Pons (tissue), 1 donor: ENCODE measurements at regions not wholly inside any gene's neighbourhood (a gene's known extent, or its start where the extent isn't known, plus 50 kb on each side); places are given as distances from the start of the nearest gene placed in this dataset.
"Not testable (repeated sequence)": the region's sequence is repeated elsewhere in the genome, so short reads cannot be mapped to it uniquely, and the experiment has no call there.

ENCODE experiments used
- DNase-seq: peaks from one replicate; pipeline ENCODE4 v3.0.0-alpha.2; 2016; ENCODE audit warnings: low spot score

DNA sequence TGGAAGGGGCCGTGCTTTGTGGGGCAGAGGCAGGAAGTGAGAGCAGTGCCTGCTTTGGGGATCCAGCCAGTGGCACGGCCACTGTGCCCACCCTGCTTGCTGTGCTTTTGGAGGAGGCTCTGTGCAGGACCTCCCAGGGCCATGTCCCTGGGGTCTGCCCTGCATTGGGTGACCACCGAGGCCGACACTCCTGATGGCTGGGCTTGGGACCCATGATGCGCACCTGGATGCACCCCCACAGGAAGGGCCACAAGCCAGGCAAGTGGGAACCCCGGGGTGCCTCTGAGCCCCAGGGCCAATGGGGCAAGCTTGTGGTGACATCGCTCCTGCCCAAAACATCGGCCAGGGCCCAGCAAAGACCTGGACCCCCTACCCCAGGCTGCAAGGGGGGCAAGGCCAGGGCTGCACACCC is 738.6 kb upstream of the GJE1 start:
- DNase-seq: no peak

- no peak for DNase-seq
Observed at GRCh38 chr6:141393405-141394124, 739.2 kb upstream of the GJE1 start.

DNA sequence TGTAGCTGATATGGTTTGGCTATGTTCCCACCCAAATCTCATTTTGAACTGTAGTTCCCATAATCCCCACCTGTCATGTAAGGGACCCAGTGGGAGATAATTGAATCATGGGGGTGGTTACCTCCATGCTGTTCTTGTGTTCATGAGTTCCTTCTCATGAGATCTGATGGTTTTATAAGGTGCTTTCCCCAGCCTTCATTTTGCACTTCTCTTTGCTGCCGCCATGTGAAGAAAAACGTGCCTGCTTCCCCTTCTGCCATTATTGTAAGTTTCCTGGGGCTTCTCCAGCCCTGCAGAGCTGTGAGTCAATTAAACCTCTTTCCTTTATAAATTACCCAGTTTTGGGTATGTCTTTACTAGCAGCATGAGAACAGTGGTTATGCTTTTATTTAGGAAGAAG is 741.6 kb upstream of the GJE1 start:
- not testable (repeated sequence) for DNase-seq

- DNase-seq: no peak
Observed at GRCh38 chr6:141388666-141389065, 744.1 kb upstream of the GJE1 start.

GRCh38 chr6:141370438-141370837 is 762.3 kb upstream of the GJE1 start:
- no peak for DNase-seq

DNA sequence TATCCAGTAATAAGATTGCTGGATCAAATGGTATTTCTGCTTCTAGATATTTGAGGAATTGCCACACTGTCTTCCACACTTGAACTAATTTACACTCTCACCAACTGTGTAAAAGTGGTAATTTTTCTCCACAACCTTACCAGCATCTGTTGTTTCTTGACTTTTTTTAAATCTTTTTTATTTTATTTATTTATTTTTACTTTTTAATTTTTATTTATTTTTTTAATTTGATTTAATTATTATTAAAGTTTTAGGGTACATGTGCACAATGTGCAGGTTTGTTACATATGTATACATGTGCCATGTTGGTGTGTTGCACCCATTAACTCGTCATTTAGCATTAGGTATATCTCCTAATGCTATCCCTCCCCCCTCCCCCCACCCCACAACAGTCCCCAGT is 765.9 kb upstream of the GJE1 start:
- DNase-seq: not testable (repeated sequence)

DNA sequence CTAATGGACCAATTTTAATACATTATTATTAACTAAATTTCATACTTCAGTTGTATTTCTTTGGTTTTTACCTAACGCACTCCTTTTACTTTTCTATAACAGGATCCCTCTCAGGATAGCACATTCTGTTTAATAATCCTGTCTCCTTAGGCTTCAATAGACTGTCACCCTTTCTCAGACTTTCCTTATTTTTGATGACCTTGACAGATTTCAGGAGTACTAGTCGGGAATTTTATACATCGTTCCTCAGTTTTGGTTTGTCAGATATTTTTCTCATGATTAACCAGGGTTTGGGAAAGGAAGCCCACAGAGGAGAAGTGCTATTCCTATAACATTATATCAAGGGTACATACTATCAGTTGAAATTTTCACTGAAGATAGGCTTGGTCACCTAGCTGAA is 768.0 kb upstream of the GJE1 start:
- DNase-seq: no peak

DNA sequence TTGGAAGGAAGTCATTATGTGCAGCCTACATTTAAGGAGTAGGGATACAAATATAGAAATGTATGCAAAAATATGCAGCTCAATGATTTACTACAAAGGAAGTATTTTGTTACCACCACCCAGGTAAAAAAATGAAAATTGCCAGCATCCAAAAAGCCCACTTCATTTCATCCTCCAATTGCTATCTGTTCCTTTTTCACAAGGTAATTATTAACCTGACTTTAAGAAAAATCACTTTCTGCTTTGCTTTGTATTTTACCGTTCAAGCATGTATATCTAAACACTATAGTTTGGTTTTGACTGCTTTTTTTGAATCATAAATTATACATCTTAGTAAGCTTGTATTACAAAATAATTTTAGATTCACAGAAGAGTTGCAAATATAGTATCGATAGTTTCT is 768.5 kb upstream of the GJE1 start:
- no peak for DNase-seq

GRCh38 chr6:141361559-141361958 is 771.2 kb upstream of the GJE1 start:
- no peak for DNase-seq

GRCh38 chr6:141359953-141360352 is 772.8 kb upstream of the GJE1 start:
- DNase-seq: no peak

GRCh38 chr6:141354191-141354955 is 778.4 kb upstream of the GJE1 start:
- no peak for DNase-seq

GRCh38 chr6:141351721-141352120 is 781.0 kb upstream of the GJE1 start:
- no peak for DNase-seq

DNA sequence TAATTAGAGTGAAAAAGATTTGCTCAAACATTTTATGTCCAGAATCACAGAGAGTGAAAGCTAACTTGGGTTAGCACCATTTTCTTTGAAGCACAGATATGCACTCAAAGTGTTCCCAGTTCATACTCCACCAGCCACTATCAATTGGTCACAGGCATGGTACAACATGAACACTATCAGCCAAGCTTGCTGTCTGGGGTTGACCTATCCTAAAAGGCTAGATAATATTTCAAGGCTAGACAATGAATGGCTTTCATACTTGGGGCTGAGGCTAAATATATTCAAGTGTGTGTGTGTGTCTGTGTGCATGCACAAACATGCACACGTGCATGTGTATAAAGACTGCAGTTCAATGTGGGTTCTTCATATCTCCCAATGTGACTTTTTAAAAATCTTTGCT is 783.0 kb upstream of the GJE1 start:
- no peak for DNase-seq

GRCh38 chr6:141347906-141348492 is 784.7 kb upstream of the GJE1 start:
- no peak for DNase-seq

DNA sequence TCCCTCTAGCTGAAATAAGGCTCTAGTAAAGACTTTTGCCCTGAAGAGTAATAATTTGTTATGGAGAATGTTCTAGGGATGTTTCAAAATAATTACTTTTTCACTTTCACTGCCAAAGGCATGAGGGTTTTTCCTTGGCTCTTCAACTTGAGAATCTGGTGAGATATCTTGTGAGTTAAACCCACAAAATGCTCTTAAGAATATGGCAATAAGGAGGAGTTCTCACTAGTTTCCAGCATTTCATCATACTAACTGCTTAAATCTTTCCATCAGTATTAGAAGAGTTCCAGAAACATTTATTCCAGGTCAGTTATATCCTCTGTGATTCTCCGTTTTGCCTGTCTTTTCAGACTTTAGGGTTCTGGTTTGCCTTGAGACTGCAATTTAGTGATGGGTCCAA is 785.6 kb upstream of the GJE1 start:
- DNase-seq: no peak

GRCh38 chr6:141346535-141346934 is 786.2 kb upstream of the GJE1 start:
- no peak for DNase-seq

DNA sequence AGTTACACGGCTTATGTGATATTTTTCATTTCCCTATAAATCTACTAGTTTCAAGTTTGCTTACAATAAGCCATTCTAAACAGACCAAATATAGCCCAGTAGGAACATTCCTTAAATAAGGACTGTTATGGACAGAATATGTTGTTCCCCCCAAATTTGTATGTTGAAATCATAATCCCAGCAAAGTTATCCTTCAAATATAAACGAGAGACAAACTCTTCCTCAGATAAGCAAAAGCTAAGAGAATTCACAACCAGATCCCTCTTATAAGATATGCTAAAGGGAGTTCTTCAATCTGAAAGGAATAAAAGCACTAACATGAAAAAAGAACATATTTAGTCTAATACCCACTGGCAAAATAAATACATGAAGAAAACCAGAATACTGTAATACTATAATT is 795.5 kb upstream of the GJE1 start:
- DNase-seq: no peak

GRCh38 chr6:141335477-141336273 is 797.0 kb upstream of the GJE1 start:
- no peak for DNase-seq

DNA sequence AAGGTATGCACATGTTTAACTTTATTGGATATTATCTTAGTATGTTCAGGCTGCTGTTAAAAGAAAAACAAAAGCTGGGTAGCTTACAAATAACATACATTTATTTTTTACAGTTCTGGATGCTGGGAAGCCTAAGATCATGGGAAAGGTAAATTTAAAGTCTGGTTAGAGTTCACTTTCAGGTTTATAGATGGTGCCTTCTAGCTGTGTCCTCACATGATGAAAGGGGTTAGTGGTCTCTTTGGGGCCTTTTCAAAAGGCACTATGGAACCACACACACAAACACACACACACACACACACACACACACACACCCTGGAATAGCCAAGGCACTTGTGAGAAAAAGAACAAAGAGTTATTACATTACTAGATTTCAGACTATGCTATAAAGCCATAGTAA is 805.8 kb upstream of the GJE1 start:
- no peak for DNase-seq

- no peak for DNase-seq
Observed at GRCh38 chr6:141326426-141326825, 806.3 kb upstream of the GJE1 start.

GRCh38 chr6:141321493-141322347 is 811.0 kb upstream of the GJE1 start:
- no peak for DNase-seq

DNA sequence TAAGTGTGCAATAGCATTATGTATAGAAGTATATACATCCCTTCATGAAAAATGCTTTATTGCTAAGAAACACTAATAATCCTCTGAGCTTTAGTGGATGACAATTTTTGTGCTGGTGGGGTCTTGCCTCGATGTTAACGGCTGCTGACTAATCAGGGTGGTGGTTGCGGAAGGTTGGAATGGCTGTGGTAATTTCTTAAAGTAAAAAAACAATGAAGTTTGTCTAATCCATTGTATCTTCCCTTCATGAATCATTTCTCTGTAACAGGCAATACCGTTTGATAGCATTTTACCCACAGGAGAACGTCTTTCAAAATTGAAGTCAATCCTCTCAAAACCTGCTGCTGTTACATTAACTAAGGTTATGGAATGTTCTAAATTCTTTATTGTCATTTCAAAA is 816.5 kb upstream of the GJE1 start:
- no peak for DNase-seq
